ENCODE measurements at regions not wholly inside any gene's neighbourhood (a gene's known extent, or its start where the extent isn't known, plus 50 kb on each side); places are given as distances from the start of the nearest gene placed in this dataset.
"Not testable (repeated sequence)": the region's sequence is repeated elsewhere in the genome, so short reads cannot be mapped to it uniquely, and the experiment has no call there.

GRCh38 chr6:9224539-9224938, 789.2 kb upstream of the SLC35B3 start:
- no peak for DNase-seq (ENCODE audit: extremely low spot score in 2 of 2)
- H3K4me3 ChIP-seq, result no peak overlapping the region
- no peaks in the 10 kb centered on the region for H3K36me3 ChIP-seq
- no peaks in the 10 kb centered on the region for H3K9me3 ChIP-seq
- H3K4me1 ChIP-seq, result peaks cover 4% of the 10 kb centered on the region
- H3K27me3 ChIP-seq, result no peaks in the 10 kb centered on the region
- TF ChIP-seq CTCF (IDR thresholded peaks at IDR 0.05) (no peak), POLR2A (IDR thresholded peaks at IDR 0.05) (no peak), POLR2AphosphoS5 (IDR thresholded peaks at IDR 0.05; ENCODE audit: insufficient read depth in 1 of 2, low read depth in 1 of 2) (no peak)
- intact Hi-C loops (cut with DNase I), result no loop called here
- H3K27ac ChIP-seq, result no peak overlapping the region

- H3K36me3 ChIP-seq; H3K27me3 ChIP-seq; intact Hi-C loops (cut with DNase I); H3K4me3 ChIP-seq; DNase-seq (ENCODE audit: extremely low spot score in 2 of 2); H3K9me3 ChIP-seq; H3K4me1 ChIP-seq; H3K27ac ChIP-seq: not testable (repeated sequence)
Measured at GRCh38 chr6:9213717-9214116, 778.4 kb upstream of the SLC35B3 start.

GRCh38 chr6:9208966-9209365, 773.6 kb upstream of the SLC35B3 start:
- Histone ChIP-seq H3K36me3 (no peaks in the 10 kb centered on the region), H3K27me3 (no peaks in the 10 kb centered on the region), H3K4me3 (no peak overlapping the region), H3K27ac (no peak overlapping the region), H3K9me3 (no peaks in the 10 kb centered on the region), H3K4me1 (no peaks in the 10 kb centered on the region)
- TF ChIP-seq POLR2AphosphoS5 (IDR thresholded peaks at IDR 0.05; ENCODE audit: insufficient read depth in 1 of 2, low read depth in 1 of 2) (no peak), CTCF (IDR thresholded peaks at IDR 0.05) (no peak), POLR2A (IDR thresholded peaks at IDR 0.05) (no peak)
- no peak for DNase-seq (ENCODE audit: extremely low spot score in 2 of 2)
- intact Hi-C loops (cut with DNase I), result no loop called here

GRCh38 chr6:9205645-9206044, 770.3 kb upstream of the SLC35B3 start:
- TF ChIP-seq POLR2AphosphoS5 (IDR thresholded peaks at IDR 0.05; ENCODE audit: insufficient read depth in 1 of 2, low read depth in 1 of 2), result no peak
- TF ChIP-seq POLR2A (IDR thresholded peaks at IDR 0.05), result no peak
- no peak for TF ChIP-seq CTCF (IDR thresholded peaks at IDR 0.05)
- no peaks in the 10 kb centered on the region for H3K4me1 ChIP-seq
- H3K4me3 ChIP-seq, result no peak overlapping the region
- no peaks in the 10 kb centered on the region for H3K9me3 ChIP-seq
- no peaks in the 10 kb centered on the region for H3K36me3 ChIP-seq
- no peak for DNase-seq (ENCODE audit: extremely low spot score in 2 of 2)
- intact Hi-C loops (cut with DNase I), result no loop called here
- H3K27me3 ChIP-seq, result no peaks in the 10 kb centered on the region
- no peak overlapping the region for H3K27ac ChIP-seq

- DNase-seq (ENCODE audit: extremely low spot score in 2 of 2), result no peak
- Histone ChIP-seq H3K27me3 (no peaks in the 10 kb centered on the region), H3K9me3 (no peaks in the 10 kb centered on the region), H3K4me1 (no peaks in the 10 kb centered on the region), H3K4me3 (no peak overlapping the region), H3K27ac (no peak overlapping the region), H3K36me3 (no peaks in the 10 kb centered on the region)
- TF ChIP-seq POLR2AphosphoS5 (IDR thresholded peaks at IDR 0.05; ENCODE audit: insufficient read depth in 1 of 2, low read depth in 1 of 2) (no peak), POLR2A (IDR thresholded peaks at IDR 0.05) (no peak), CTCF (IDR thresholded peaks at IDR 0.05) (no peak)
- intact Hi-C loops (cut with DNase I), result no loop called here
Measured at GRCh38 chr6:9204171-9204570, 768.8 kb upstream of the SLC35B3 start.

- H3K27me3 ChIP-seq, result no peaks in the 10 kb centered on the region
- intact Hi-C loops (cut with DNase I), result no loop called here
Measured at GRCh38 chr6:9200712-9201111, 765.4 kb upstream of the SLC35B3 start.

More at GRCh38 chr6:9200712-9201111, 765.4 kb upstream of the SLC35B3 start:
- DNase-seq (ENCODE audit: extremely low spot score in 2 of 2), result no peak
- TF ChIP-seq POLR2A (IDR thresholded peaks at IDR 0.05) (no peak), POLR2AphosphoS5 (IDR thresholded peaks at IDR 0.05; ENCODE audit: insufficient read depth in 1 of 2, low read depth in 1 of 2) (no peak), CTCF (IDR thresholded peaks at IDR 0.05) (no peak)
- Histone ChIP-seq H3K9me3 (no peaks in the 10 kb centered on the region), H3K4me3 (no peak overlapping the region), H3K27ac (no peak overlapping the region), H3K4me1 (no peaks in the 10 kb centered on the region), H3K36me3 (no peaks in the 10 kb centered on the region)

Measured in vagina (tissue), 2 donors.